Chondrocyte (in vitro differentiated cells): ENCODE measurements at regions not wholly inside any gene's neighbourhood (a gene's known extent, or its start where the extent isn't known, plus 50 kb on each side); places are given as distances from the start of the nearest gene placed in this dataset.

Source experiments
- DNase-seq: peaks from one replicate; pipeline ENCODE4 v3.0.0; 2021; ENCODE audit warnings: mixed read lengths, low spot score
- H3K27ac Mint-ChIP-seq: one replicate; pipeline ENCODE4 v1.8.0; 2021; ENCODE audit warnings: mild to moderate bottlenecking, moderate library complexity, mixed read lengths; ENCODE audit not compliant: unreplicated experiment
- H3K27me3 Mint-ChIP-seq: 2 replicates; pipeline ENCODE4 v1.8.0; 2021; ENCODE audit warnings: low read depth, mixed read lengths
- H3K36me3 Mint-ChIP-seq: 2 replicates; pipeline ENCODE4 v1.8.0; 2021; ENCODE audit warnings: low read depth, mixed read lengths
- H3K4me1 Mint-ChIP-seq: 2 replicates; pipeline ENCODE4 v1.8.0; 2021; ENCODE audit warnings: low read depth, mild to moderate bottlenecking, mixed read lengths
- H3K4me3 Mint-ChIP-seq: one replicate; pipeline ENCODE4 v1.8.0; 2021; ENCODE audit warnings: mild to moderate bottlenecking, moderate library complexity, mixed read lengths; ENCODE audit not compliant: unreplicated experiment
- H3K9me3 Mint-ChIP-seq: 2 replicates; pipeline ENCODE4 v1.8.0; 2021; ENCODE audit warnings: low read depth, mixed read lengths
- CTCF ChIP-seq: fragments of 200-600 bp; sonication (generic); IDR thresholded peaks from 2 replicates; pipeline ENCODE4 v1.5.0; 2021; ENCODE audit warnings: antibody characterized with exemption, mild to moderate bottlenecking, moderate library complexity

- no peaks in the 10 kb centered on the region for H3K27me3 Mint-ChIP-seq
- H3K9me3 Mint-ChIP-seq, result no peaks in the 10 kb centered on the region
- TF ChIP-seq CTCF, result no peak
- H3K4me1 Mint-ChIP-seq, result no peaks in the 10 kb centered on the region
- no peak overlapping the region for H3K4me3 Mint-ChIP-seq
- no peak overlapping the region for H3K27ac Mint-ChIP-seq
- no peak for DNase-seq
- H3K36me3 Mint-ChIP-seq, result no peaks in the 10 kb centered on the region
These were observed 110.6 kb upstream of the MIR17HG start for GRCh38 chr13:91236921-91237320.

- no peaks in the 10 kb centered on the region for H3K27me3 Mint-ChIP-seq
- no peak overlapping the region for H3K4me3 Mint-ChIP-seq
- H3K9me3 Mint-ChIP-seq, result no peaks in the 10 kb centered on the region
- no peaks in the 10 kb centered on the region for H3K36me3 Mint-ChIP-seq
- DNase-seq, result no peak
- H3K27ac Mint-ChIP-seq, result no peak overlapping the region
- H3K4me1 Mint-ChIP-seq, result peaks cover 5% of the 10 kb centered on the region
- TF ChIP-seq CTCF, result no peak
These were observed 109.5 kb upstream of the MIR17HG start for GRCh38 chr13:91238036-91238435.

- no peaks in the 10 kb centered on the region for H3K27me3 Mint-ChIP-seq
- H3K4me1 Mint-ChIP-seq, result peaks cover 5% of the 10 kb centered on the region
- no peak for DNase-seq
- no peak for TF ChIP-seq CTCF
- H3K4me3 Mint-ChIP-seq, result no peak overlapping the region
- H3K36me3 Mint-ChIP-seq, result no peaks in the 10 kb centered on the region
- H3K9me3 Mint-ChIP-seq, result no peaks in the 10 kb centered on the region
- H3K27ac Mint-ChIP-seq, result no peak overlapping the region
These were observed 107.1 kb upstream of the MIR17HG start for GRCh38 chr13:91240341-91240740.

GRCh38 chr13:91241221-91241933 is 106.1 kb upstream of the MIR17HG start:
- Mint-ChIP-seq H3K4me1 (peaks cover 5% of the 10 kb centered on the region), H3K27me3 (no peaks in the 10 kb centered on the region), H3K4me3 (no peak overlapping the region), H3K36me3 (no peaks in the 10 kb centered on the region), H3K27ac (no peak overlapping the region), H3K9me3 (no peaks in the 10 kb centered on the region)
- no peak for DNase-seq
- no peak for TF ChIP-seq CTCF

GRCh38 chr13:91242652-91243051 is 104.8 kb upstream of the MIR17HG start:
- no peak for TF ChIP-seq CTCF
- H3K27ac Mint-ChIP-seq, result no peak overlapping the region
- DNase-seq, result no peak
- no peak overlapping the region for H3K4me3 Mint-ChIP-seq
- peaks cover 5% of the 10 kb centered on the region for H3K4me1 Mint-ChIP-seq
- peaks cover 2% of the 10 kb centered on the region for H3K27me3 Mint-ChIP-seq
- no peaks in the 10 kb centered on the region for H3K36me3 Mint-ChIP-seq
- no peaks in the 10 kb centered on the region for H3K9me3 Mint-ChIP-seq
